PC-9 (cell line): ENCODE measurements at regions not wholly inside any gene's neighbourhood (a gene's known extent, or its start where the extent isn't known, plus 50 kb on each side); places are given as distances from the start of the nearest gene placed in this dataset.

Experiments
- BruUV-seq: library from RNA; stranded (reverse); fragments of 400-500 nt; replicated peaks from 2 replicates; lab custom pipeline; 2021; lab: Mats Ljungman, UMichigan
- CTCF ChIA-PET: fragments of 300-600 bp; sonication (Branson Sonifier 250); formaldehyde crosslinking; loops from one replicate; lab custom pipeline; 2022; ENCODE audit warnings: antibody characterized with exemption; lab: Charles Lee
- POLR2A ChIA-PET: fragments of 300-600 bp; sonication (Branson Sonifier 250); formaldehyde crosslinking; loops from one replicate; lab custom pipeline; 2022; ENCODE audit warnings: antibody characterized with exemption; ENCODE audit not compliant: unreplicated experiment; lab: Charles Lee
- DNase-seq, 2 experiments: peaks; one replicate each; pipeline versions ENCODE4 v3.0.0 to v3.0.0-alpha.2; 2015 to 2022; ENCODE audit warnings: mixed read lengths in 1 of 2
- H2AFZ ChIP-seq: fragments of 200-600 bp; sonication (generic); 2 replicates; pipeline ENCODE4 v1.8.1; 2017; ENCODE audit warnings: antibody characterized with exemption
- H3F3A ChIP-seq: fragments of 200-600 bp; sonication (generic); 2 replicates; pipeline ENCODE4 v1.8.1; 2017; ENCODE audit warnings: antibody characterized with exemption, mild to moderate bottlenecking, low read depth; ENCODE audit not compliant: insufficient read depth
- H3K27ac ChIP-seq: fragments of 200-600 bp; sonication (generic); 2 replicates; pipeline ENCODE4 v1.6.1; 2016; ENCODE audit warnings: mixed run types
- H3K27me3 ChIP-seq: fragments of 200-600 bp; sonication (generic); 2 replicates; pipeline ENCODE4 v1.6.1; 2016; ENCODE audit warnings: low read depth, mixed run types; ENCODE audit not compliant: insufficient read depth
- H3K36me3 ChIP-seq: fragments of 200-600 bp; sonication (generic); 2 replicates; pipeline ENCODE4 v1.6.1; 2016; ENCODE audit warnings: low read depth, mixed run types
- H3K4me1 ChIP-seq: fragments of 200-600 bp; sonication (generic); replicated peaks from 2 replicates; pipeline ENCODE4 v1.6.1; 2016; ENCODE audit warnings: mixed run types; ENCODE audit not compliant: insufficient read depth
- H3K4me2 ChIP-seq: fragments of 200-600 bp; sonication (generic); 2 replicates; pipeline ENCODE4 v1.6.1; 2017; ENCODE audit warnings: mixed run types
- H3K4me3 ChIP-seq: fragments of 200-600 bp; sonication (generic); 2 replicates; pipeline ENCODE4 v1.6.1; 2016; ENCODE audit warnings: mixed run types
- H3K79me2 ChIP-seq: fragments of 200-600 bp; sonication (generic); 2 replicates; pipeline ENCODE4 v1.6.1; 2017; ENCODE audit warnings: low read depth, mixed run types
- H3K9me2 ChIP-seq: fragments of 200-600 bp; sonication (generic); 2 replicates; pipeline ENCODE4 v1.8.1; 2017; ENCODE audit warnings: mild to moderate bottlenecking; ENCODE audit not compliant: insufficient read depth
- H3K9me3 ChIP-seq: fragments of 200-600 bp; sonication (generic); 2 replicates; pipeline ENCODE4 v1.8.1; 2016; ENCODE audit warnings: low read depth; ENCODE audit not compliant: insufficient read depth
- H4K20me1 ChIP-seq: fragments of 200-600 bp; sonication (generic); 2 replicates; pipeline ENCODE4 v1.8.1; 2017; ENCODE audit not compliant: insufficient read depth
- CTCF ChIP-seq: fragments of 200-600 bp; sonication (generic); conservative IDR thresholded peaks from 2 replicates; pipeline ENCODE4 v1.6.1; 2017; ENCODE audit warnings: mixed run types, antibody characterized with exemption, mild to moderate bottlenecking, moderate library complexity
- EZH2 ChIP-seq: fragments of 200-600 bp; sonication (generic); IDR thresholded peaks from 2 replicates; pipeline ENCODE4 v1.8.0; 2017; ENCODE audit warnings: antibody characterized with exemption, low read depth
- intact Hi-C: fragments of 100-400 bp; cut with micrococcal nuclease; formaldehyde crosslinking; loops from one replicate; pipeline ENCODE4 v1.10.0; 2022; ENCODE audit not compliant: unreplicated experiment

GRCh38 chr5:3678801-3679200, 83.2 kb downstream of the IRX1 start:
- ChIA-PET CTCF (no interaction called here), POLR2A (no interaction called here)
- no peak for DNase-seq
- H2AFZ ChIP-seq: no peak overlapping the region
- no peaks in the 10 kb centered on the region for H3K36me3 ChIP-seq
- H3K4me1 ChIP-seq: no peaks in the 10 kb centered on the region
- no peaks in the 10 kb centered on the region for H4K20me1 ChIP-seq
- BruUV-seq: no TSS peak
- H3K4me2 ChIP-seq: no peak overlapping the region
- H3K9me2 ChIP-seq: no peaks in the 10 kb centered on the region
- no peak for TF ChIP-seq EZH2
- TF ChIP-seq CTCF: no peak
- no peaks in the 10 kb centered on the region for H3K79me2 ChIP-seq
- no peaks in the 10 kb centered on the region for H3F3A ChIP-seq
- H3K4me3 ChIP-seq: no peak overlapping the region
- H3K9me3 ChIP-seq: no peaks in the 10 kb centered on the region
- intact Hi-C loops: no loop called here
- peaks cover 67% of the 10 kb centered on the region for H3K27me3 ChIP-seq
- H3K27ac ChIP-seq: no peak overlapping the region

- Histone ChIP-seq H3F3A (no peaks in the 10 kb centered on the region), H3K27me3 (peaks cover 70% of the 10 kb centered on the region), H3K36me3 (no peaks in the 10 kb centered on the region), H3K79me2 (no peaks in the 10 kb centered on the region), H3K4me1 (no peaks in the 10 kb centered on the region), H4K20me1 (no peaks in the 10 kb centered on the region), H3K9me3 (no peaks in the 10 kb centered on the region), H3K9me2 (no peaks in the 10 kb centered on the region), H2AFZ (no peak overlapping the region), H3K27ac (no peak overlapping the region), H3K4me3 (no peak overlapping the region), H3K4me2 (no peak overlapping the region)
- BruUV-seq: no TSS peak
- DNase-seq: no peak
- ChIA-PET CTCF (no interaction called here), POLR2A (no interaction called here)
- intact Hi-C loops: no loop called here
- TF ChIP-seq EZH2: no peak
- TF ChIP-seq CTCF: no peak
Observed at GRCh38 chr5:3680821-3681220, 85.2 kb downstream of the IRX1 start.

GRCh38 chr5:3684118-3684517, 88.5 kb downstream of the IRX1 start:
- intact Hi-C loops: no loop called here
- Histone ChIP-seq H3K9me3 (no peaks in the 10 kb centered on the region; the same call in 1 of the 2 replicates), H3K27ac (no peak overlapping the region), H3K36me3 (no peaks in the 10 kb centered on the region), H3K4me2 (no peak overlapping the region), H3K79me2 (no peaks in the 10 kb centered on the region), H3F3A (no peaks in the 10 kb centered on the region), H3K27me3 (peaks cover 76% of the 10 kb centered on the region), H2AFZ (no peak overlapping the region), H3K9me2 (no peaks in the 10 kb centered on the region), H3K4me1 (no peaks in the 10 kb centered on the region), H3K4me3 (no peak overlapping the region), H4K20me1 (no peaks in the 10 kb centered on the region)
- BruUV-seq: no TSS peak
- TF ChIP-seq CTCF: no peak
- no peak for TF ChIP-seq EZH2
- ChIA-PET CTCF (no interaction called here), POLR2A (no interaction called here)
- peak in 1 of 2 experiments; percentile 3 for DNase-seq
